ENCODE measurements at regions not wholly inside any gene's neighbourhood (a gene's known extent, or its start where the extent isn't known, plus 50 kb on each side); places are given as distances from the start of the nearest gene placed in this dataset.

GRCh38 chr12:28877854-28878253 is 271.2 kb upstream of the FAR2 start:
- TF ChIP-seq CTCF (IDR thresholded peaks at IDR 0.05; ENCODE audit: insufficient read depth, low read length): no peak
- no peak for TF ChIP-seq REST (IDR thresholded peaks at IDR 0.05; ENCODE audit: insufficient replicate concordance, low read depth)
- no peak for TF ChIP-seq POLR2AphosphoS5 (IDR thresholded peaks at IDR 0.05; ENCODE audit: low read depth)
- no peak for TF ChIP-seq SPI1 (IDR thresholded peaks at IDR 0.05; ENCODE audit: borderline replicate concordance, low read depth)
- TF ChIP-seq GABPA (IDR thresholded peaks at IDR 0.05; ENCODE audit: low read depth): no peak

Data from HL-60 (cell line).